ENCODE measurements at regions not wholly inside any gene's neighbourhood (a gene's known extent, or its start where the extent isn't known, plus 50 kb on each side); places are given as distances from the start of the nearest gene placed in this dataset.

DNA sequence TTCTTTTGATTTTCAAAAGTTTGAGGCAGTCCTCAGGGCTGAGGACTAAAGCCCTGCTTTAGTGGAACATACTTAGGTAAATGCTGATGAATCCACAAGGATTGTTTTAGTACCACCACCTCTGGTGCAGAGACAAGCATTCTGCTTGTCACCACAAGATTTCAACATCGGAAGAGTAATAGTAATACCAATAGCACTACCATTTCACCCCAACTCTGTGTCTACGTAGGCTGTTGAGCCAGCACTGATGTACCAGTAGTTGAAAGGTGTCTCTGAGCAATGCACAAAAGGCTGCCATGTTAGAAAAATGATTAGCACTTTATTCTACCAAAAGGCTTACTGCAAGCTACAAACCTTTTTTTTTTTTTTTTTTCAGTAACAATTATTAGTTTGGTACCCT lies 213.2 kb upstream of the SLC24A2 start:
- TF ChIP-seq, protein P1, sequence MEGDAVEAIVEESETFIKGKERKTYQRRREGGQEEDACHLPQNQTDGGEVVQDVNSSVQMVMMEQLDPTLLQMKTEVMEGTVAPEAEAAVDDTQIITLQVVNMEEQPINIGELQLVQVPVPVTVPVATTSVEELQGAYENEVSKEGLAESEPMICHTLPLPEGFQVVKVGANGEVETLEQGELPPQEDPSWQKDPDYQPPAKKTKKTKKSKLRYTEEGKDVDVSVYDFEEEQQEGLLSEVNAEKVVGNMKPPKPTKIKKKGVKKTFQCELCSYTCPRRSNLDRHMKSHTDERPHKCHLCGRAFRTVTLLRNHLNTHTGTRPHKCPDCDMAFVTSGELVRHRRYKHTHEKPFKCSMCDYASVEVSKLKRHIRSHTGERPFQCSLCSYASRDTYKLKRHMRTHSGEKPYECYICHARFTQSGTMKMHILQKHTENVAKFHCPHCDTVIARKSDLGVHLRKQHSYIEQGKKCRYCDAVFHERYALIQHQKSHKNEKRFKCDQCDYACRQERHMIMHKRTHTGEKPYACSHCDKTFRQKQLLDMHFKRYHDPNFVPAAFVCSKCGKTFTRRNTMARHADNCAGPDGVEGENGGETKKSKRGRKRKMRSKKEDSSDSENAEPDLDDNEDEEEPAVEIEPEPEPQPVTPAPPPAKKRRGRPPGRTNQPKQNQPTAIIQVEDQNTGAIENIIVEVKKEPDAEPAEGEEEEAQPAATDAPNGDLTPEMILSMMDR (IDR thresholded peaks at IDR 0.05): no peak
- TF ChIP-seq EZH2phosphoT487 (IDR thresholded peaks at IDR 0.05): no peak
- no peak for TF ChIP-seq EZH2 (IDR thresholded peaks at IDR 0.05)

Measured in neural progenitor cell (in vitro differentiated cells).